ENCODE measurements at regions not wholly inside any gene's neighbourhood (a gene's known extent, or its start where the extent isn't known, plus 50 kb on each side); places are given as distances from the start of the nearest gene placed in this dataset.

DNA sequence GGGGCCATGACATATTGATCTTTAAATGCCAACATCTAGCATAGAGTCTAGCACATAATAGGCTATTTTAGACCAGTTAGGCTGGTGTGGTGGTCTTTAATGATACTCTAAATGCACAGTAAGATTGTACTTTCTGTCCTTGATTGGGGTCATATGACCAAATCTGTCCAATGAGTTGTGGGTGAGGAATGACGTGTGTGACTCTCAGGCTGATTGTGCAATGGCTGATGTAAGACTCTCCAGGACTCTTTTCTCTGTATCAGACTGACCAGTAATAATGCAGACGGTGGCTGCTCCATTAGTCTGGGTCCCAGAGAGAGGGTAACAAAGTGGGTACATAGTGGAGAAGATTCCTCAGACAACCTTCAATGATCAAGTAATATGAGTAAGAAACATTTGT, 541.6 kb upstream of the CAMK1G start:
- no peak for DNase-seq (ENCODE audit: low spot score in 2 of 2)

DNA sequence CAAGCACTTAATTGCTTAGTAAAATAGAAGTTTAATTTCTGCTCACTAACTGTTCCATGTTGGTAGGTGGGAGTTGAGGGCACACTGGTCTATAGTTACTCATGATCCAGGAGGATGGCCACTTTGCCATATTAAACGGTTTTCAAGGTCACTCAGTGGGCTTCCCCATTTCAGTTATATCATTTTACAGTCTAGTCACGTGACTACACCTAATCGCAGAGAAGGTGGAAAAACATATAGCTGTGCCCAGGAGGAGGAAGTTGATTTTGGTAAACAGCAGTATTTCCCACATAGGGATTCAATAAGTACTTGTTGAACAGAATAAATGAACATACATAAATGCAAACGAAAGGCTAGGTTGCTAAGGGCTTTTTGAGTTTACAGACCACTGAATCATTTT, 541.1 kb upstream of the CAMK1G start:
- Histone ChIP-seq H3K36me3 (no peaks in the 10 kb centered on the region), H3K4me1 (no peaks in the 10 kb centered on the region), H3K27ac (no peak overlapping the region), H3K9me3 (no peaks in the 10 kb centered on the region), H3K27me3 (no peaks in the 10 kb centered on the region), H3K4me3 (no peak overlapping the region)
- TF ChIP-seq CTCF (IDR thresholded peaks at IDR 0.05), result no peak
- no peak for DNase-seq (ENCODE audit: low spot score in 2 of 2)
- intact Hi-C loops (cut with DNase I), result no loop called here

More for the DNA sequence above, 541.6 kb upstream of the CAMK1G start:
- Histone ChIP-seq H3K27ac (no peak overlapping the region), H3K4me3 (no peak overlapping the region), H3K27me3 (no peaks in the 10 kb centered on the region), H3K4me1 (no peaks in the 10 kb centered on the region), H3K9me3 (no peaks in the 10 kb centered on the region), H3K36me3 (no peaks in the 10 kb centered on the region)
- intact Hi-C loops (cut with DNase I), result no loop called here
- no peak for TF ChIP-seq CTCF (IDR thresholded peaks at IDR 0.05)

GRCh38 chr1:209045331-209046057, 538.0 kb upstream of the CAMK1G start:
- Histone ChIP-seq H3K4me3 (no peak overlapping the region), H3K27me3 (no peaks in the 10 kb centered on the region), H3K27ac (no peak overlapping the region), H3K9me3 (no peaks in the 10 kb centered on the region), H3K36me3 (no peaks in the 10 kb centered on the region), H3K4me1 (no peaks in the 10 kb centered on the region)
- no peak for TF ChIP-seq CTCF (IDR thresholded peaks at IDR 0.05)
- intact Hi-C loops (cut with DNase I), result no loop called here
- DNase-seq (ENCODE audit: low spot score in 2 of 2), result no peak

DNA sequence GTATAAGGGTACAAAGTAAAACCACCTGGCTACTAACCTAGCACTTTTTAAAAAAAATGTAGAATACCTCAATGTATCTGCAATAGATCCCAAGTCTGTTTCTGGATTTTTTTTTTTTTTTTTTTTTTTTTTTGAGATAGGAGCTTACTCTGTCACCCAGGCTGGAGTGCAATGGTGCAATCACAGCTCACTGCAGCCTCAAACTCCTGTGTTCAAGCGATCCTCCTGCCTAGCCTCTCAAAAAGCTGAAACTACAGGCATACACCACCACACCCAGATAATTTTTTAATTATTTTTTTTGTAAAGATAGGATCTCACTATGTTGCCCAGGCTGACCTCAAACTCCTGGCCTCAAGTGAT, 537.5 kb upstream of the CAMK1G start:
- Histone ChIP-seq H3K9me3 (no peaks in the 10 kb centered on the region), H3K4me3 (no peak overlapping the region), H3K4me1 (no peaks in the 10 kb centered on the region), H3K36me3 (no peaks in the 10 kb centered on the region), H3K27ac (no peak overlapping the region), H3K27me3 (no peaks in the 10 kb centered on the region)
- TF ChIP-seq CTCF (IDR thresholded peaks at IDR 0.05), result no peak
- intact Hi-C loops (cut with DNase I), result no loop called here
- DNase-seq (ENCODE audit: low spot score in 2 of 2), result no peak

DNA sequence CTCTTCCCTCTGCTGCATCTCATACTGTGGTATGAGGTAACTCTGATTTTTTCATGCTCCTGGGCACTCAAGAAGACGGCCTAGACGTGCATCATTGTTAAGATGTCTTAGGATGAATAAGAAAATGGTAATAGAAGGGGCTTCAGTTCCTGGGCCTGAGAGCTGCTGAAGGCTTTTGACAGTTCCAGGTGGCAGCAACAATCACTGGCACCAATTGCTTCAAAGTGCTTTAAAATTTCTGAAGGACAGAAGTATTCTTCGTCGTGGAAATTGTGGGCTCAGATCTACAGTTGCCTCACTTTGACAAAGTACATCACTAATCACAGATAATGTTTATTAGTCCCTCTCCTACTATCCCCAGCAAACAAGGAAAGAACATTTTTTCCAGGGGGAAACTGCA, 536.6 kb upstream of the CAMK1G start:
- no peak for TF ChIP-seq CTCF (IDR thresholded peaks at IDR 0.05)
- no peak for DNase-seq (ENCODE audit: low spot score in 2 of 2)
- intact Hi-C loops (cut with DNase I), result no loop called here

More for the DNA sequence above, 536.6 kb upstream of the CAMK1G start:
- Histone ChIP-seq H3K4me1 (no peaks in the 10 kb centered on the region), H3K27ac (no peak overlapping the region), H3K27me3 (no peaks in the 10 kb centered on the region), H3K4me3 (no peak overlapping the region), H3K9me3 (no peaks in the 10 kb centered on the region), H3K36me3 (no peaks in the 10 kb centered on the region)

Data from ascending aorta (tissue), 2 donors.